PC-3 (cell line): ENCODE measurements at regions not wholly inside any gene's neighbourhood (a gene's known extent, or its start where the extent isn't known, plus 50 kb on each side); places are given as distances from the start of the nearest gene placed in this dataset.

Source experiments
- CTCF ChIP-seq: fragments of 300-600 bp; sonication (generic); conservative IDR thresholded peaks from 2 replicates; pipeline ENCODE4 v1.5.1; 2017; ENCODE audit warnings: antibody characterized with exemption, low read depth, mild to moderate bottlenecking, low read length
- EZH2 ChIP-seq: fragments of 300-600 bp; sonication (generic); IDR thresholded peaks from one replicate; pipeline ENCODE4 v1.6.1; 2017; ENCODE audit warnings: antibody characterized with exemption, mild to moderate bottlenecking, low read length; ENCODE audit not compliant: unreplicated experiment

GRCh38 chr15:95864467-95864886 lies 466.0 kb upstream of the NR2F2 start:
- TF ChIP-seq CTCF (no peak), EZH2 (no peak)
